Neural progenitor cell (in vitro differentiated cells): ENCODE measurements at regions not wholly inside any gene's neighbourhood (a gene's known extent, or its start where the extent isn't known, plus 50 kb on each side); places are given as distances from the start of the nearest gene placed in this dataset.
A peak's percentile ranks its signal among the peaks of the same experiment; 100 is the strongest.

ENCODE experiments used
- DNase-seq: peaks from one replicate; pipeline ENCODE4 v3.0.0-alpha.2; 2016; ENCODE audit warnings: low spot score
- H2AFZ ChIP-seq: fragments of 200-600 bp; sonication (generic); replicated peaks from 2 replicates; pipeline ENCODE4 v1.6.1; 2016; ENCODE audit warnings: antibody characterized with exemption
- H3F3A ChIP-seq: fragments of 200-600 bp; sonication (generic); 2 replicates; pipeline ENCODE4 v1.6.1; 2016; ENCODE audit warnings: antibody characterized with exemption, low read depth
- H3K27ac ChIP-seq: fragments of 200-600 bp; sonication (generic); 2 replicates; pipeline ENCODE4 v1.5.1; 2016; ENCODE audit warnings: mild to moderate bottlenecking
- H3K27me3 ChIP-seq: fragments of 200-600 bp; sonication (generic); 2 replicates; pipeline ENCODE4 v1.6.1; 2016; ENCODE audit warnings: mild to moderate bottlenecking, moderate library complexity
- H3K36me3 ChIP-seq: fragments of 200-600 bp; sonication (generic); 2 replicates; pipeline ENCODE4 v1.5.1; 2016
- H3K4me1 ChIP-seq: fragments of 200-600 bp; sonication (generic); 2 replicates; pipeline ENCODE4 v1.6.1; 2016; ENCODE audit warnings: mixed run types
- H3K4me2 ChIP-seq: fragments of 200-600 bp; sonication (generic); 2 replicates; pipeline ENCODE4 v1.6.1; 2016
- H3K4me3 ChIP-seq: fragments of 200-600 bp; sonication (generic); 2 replicates; pipeline ENCODE4 v1.5.1; 2016
- H3K79me2 ChIP-seq: fragments of 200-600 bp; sonication (generic); 2 replicates; pipeline ENCODE4 v1.6.1; 2016; ENCODE audit warnings: low read depth
- H3K9ac ChIP-seq: fragments of 200-600 bp; sonication (generic); 2 replicates; pipeline ENCODE4 v1.6.1; 2016
- H3K9me3 ChIP-seq: fragments of 200-600 bp; sonication (generic); 2 replicates; pipeline ENCODE4 v1.5.1; 2016; ENCODE audit warnings: low read depth
- H4K20me1 ChIP-seq: fragments of 200-600 bp; sonication (generic); 2 replicates; pipeline ENCODE4 v1.6.1; 2016; ENCODE audit warnings: low read depth
- H3K27ac Mint-ChIP-seq: 3 replicates; pipeline ENCODE4 v1.8.0; 2021; ENCODE audit warnings: mixed read lengths
- H3K27me3 Mint-ChIP-seq: 2 replicates; pipeline ENCODE4 v1.8.0; 2022; ENCODE audit warnings: low read depth, mild to moderate bottlenecking, inconsistent platforms, moderate library complexity, mixed read lengths; ENCODE audit not compliant: insufficient read depth
- H3K36me3 Mint-ChIP-seq: 3 replicates; pipeline ENCODE4 v1.8.0; 2021; ENCODE audit warnings: mixed read lengths
- H3K4me1 Mint-ChIP-seq: 3 replicates; pipeline ENCODE4 v1.8.0; 2021; ENCODE audit warnings: mixed read lengths
- H3K4me3 Mint-ChIP-seq: 3 replicates; pipeline ENCODE4 v1.8.0; 2021; ENCODE audit warnings: mild to moderate bottlenecking, moderate library complexity, mixed read lengths
- H3K9me3 Mint-ChIP-seq: 3 replicates; pipeline ENCODE4 v1.8.0; 2020; ENCODE audit warnings: mixed read lengths
- CTCF ChIP-seq: fragments of 200-600 bp; sonication (generic); IDR thresholded peaks from 2 replicates; pipeline ENCODE4 v1.5.1; 2017; ENCODE audit warnings: antibody characterized with exemption, mild to moderate bottlenecking
- EZH2 ChIP-seq: fragments of 200-600 bp; sonication (generic); IDR thresholded peaks from 2 replicates; pipeline ENCODE4 v1.6.1; 2017; ENCODE audit warnings: antibody characterized with exemption, mild to moderate bottlenecking, moderate library complexity
- EZH2phosphoT487 ChIP-seq: fragments of 200-600 bp; sonication (generic); IDR thresholded peaks from 2 replicates; pipeline ENCODE4 v1.6.1; 2017; ENCODE audit warnings: antibody characterized with exemption

DNA sequence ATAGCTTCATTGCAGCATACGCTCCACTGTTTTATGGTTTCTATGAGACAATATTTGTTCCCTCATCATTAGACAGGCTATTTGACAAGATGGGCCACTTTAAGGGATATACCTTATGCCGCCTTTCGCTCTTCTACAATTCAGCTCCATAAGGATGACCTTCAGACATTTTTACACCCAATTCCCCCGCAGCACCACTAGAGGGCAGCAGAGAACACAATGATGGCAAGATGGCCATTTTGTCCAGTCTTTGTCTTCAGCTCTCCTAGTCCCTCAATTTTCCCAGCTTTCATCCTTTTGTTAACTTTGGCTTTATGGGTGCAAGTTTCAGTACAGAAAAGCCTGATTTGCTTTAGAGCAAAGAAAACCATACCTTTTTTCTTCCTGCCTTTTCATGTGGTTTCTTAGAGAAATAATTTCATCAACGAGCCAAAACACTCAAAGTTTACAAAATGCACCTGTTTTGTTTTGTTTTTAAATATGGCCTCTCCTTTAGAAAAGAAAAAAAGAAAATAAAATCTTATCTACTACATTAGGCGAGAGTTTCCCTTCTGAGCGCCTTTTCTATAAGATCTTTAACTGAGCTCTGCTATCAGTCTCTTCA, 355.3 kb downstream of the TOX3 start:
- no peaks in the 10 kb centered on the region for H3K9me3 ChIP-seq
- no peak overlapping the region for H2AFZ ChIP-seq
- Mint-ChIP-seq H3K4me3 (no peak overlapping the region), H3K36me3 (no peaks in the 10 kb centered on the region), H3K27ac (peak overlapping the region; percentile 79), H3K27me3 (peaks cover 6% of the 10 kb centered on the region), H3K4me1 (peaks cover 9% of the 10 kb centered on the region), H3K9me3 (peaks cover 4% of the 10 kb centered on the region)
- peak overlapping the region; percentile 20 for H3K4me2 ChIP-seq
- no peak overlapping the region for H3K9ac ChIP-seq
- TF ChIP-seq CTCF (peak; percentile 98), EZH2 (no peak)
- H4K20me1 ChIP-seq: no peaks in the 10 kb centered on the region
- H3F3A ChIP-seq: peaks cover 7% of the 10 kb centered on the region
- H3K36me3 ChIP-seq: no peaks in the 10 kb centered on the region
- DNase-seq: peak; percentile 84
- H3K79me2 ChIP-seq: no peaks in the 10 kb centered on the region
- no peak overlapping the region for H3K4me3 ChIP-seq
- H3K27me3 ChIP-seq: no peaks in the 10 kb centered on the region
- H3K4me1 ChIP-seq: peaks cover 10% of the 10 kb centered on the region
- H3K27ac ChIP-seq: peak overlapping the region; percentile 73

DNA sequence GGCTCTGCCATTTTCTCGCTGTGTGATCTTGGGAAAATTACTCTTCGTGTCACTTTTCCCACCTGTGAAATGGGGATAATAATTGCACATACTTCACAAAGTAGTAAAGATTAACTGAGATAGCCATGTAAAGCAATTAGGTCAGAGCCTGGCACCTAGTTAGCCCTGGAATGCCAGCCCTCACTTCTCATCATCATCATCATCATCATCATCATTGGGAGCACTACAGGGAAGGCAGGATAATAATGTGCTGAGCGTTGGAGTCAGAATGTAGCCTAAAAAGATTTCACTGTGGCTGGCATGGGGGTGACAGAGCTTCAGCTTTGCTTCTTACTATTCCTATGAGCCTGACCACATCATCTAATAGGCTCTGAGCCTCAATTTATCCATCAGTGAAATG, 362.6 kb downstream of the TOX3 start:
- H3K4me2 ChIP-seq: no peak overlapping the region
- no peak overlapping the region for H2AFZ ChIP-seq
- no peaks in the 10 kb centered on the region for H3K9me3 ChIP-seq
- no peak overlapping the region for H3K4me3 ChIP-seq
- no peaks in the 10 kb centered on the region for H3F3A ChIP-seq
- no peak overlapping the region for H3K9ac ChIP-seq
- H3K36me3 Mint-ChIP-seq: no peaks in the 10 kb centered on the region
- no peak overlapping the region for H3K27ac Mint-ChIP-seq
- no peaks in the 10 kb centered on the region for H3K79me2 ChIP-seq
- no peak overlapping the region for H3K4me3 Mint-ChIP-seq
- H3K36me3 ChIP-seq: no peaks in the 10 kb centered on the region
- no peak for DNase-seq
- peaks cover 17% of the 10 kb centered on the region for H3K27me3 Mint-ChIP-seq
- H3K4me1 Mint-ChIP-seq: peaks cover 14% of the 10 kb centered on the region
- H3K27ac ChIP-seq: no peak overlapping the region
- no peaks in the 10 kb centered on the region for H3K27me3 ChIP-seq
- TF ChIP-seq EZH2 (no peak), CTCF (no peak), EZH2phosphoT487 (no peak)
- no peaks in the 10 kb centered on the region for H3K9me3 Mint-ChIP-seq
- no peaks in the 10 kb centered on the region for H4K20me1 ChIP-seq
- no peaks in the 10 kb centered on the region for H3K4me1 ChIP-seq

DNA sequence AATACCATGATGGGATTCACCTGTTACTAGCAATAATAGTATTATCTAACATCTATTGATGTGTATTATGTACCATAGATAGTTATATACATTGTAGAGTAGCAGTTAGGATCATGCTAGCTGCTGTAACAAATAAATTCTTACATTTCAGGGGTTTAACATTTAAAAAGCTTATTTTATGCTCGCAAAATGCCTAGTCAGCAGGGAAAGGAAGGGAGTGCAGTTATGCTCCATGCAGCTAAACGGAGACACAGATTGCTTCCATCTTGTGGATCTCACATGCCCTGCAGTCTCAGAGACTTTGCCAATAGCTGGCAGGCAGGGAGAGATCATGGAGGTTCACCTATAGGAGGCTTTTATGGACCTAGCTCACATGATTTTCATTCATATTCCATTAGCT, 364.1 kb downstream of the TOX3 start:
- Histone ChIP-seq H3K4me2 (no peak overlapping the region), H3K27me3 (no peaks in the 10 kb centered on the region), H3K27ac (no peak overlapping the region), H4K20me1 (no peaks in the 10 kb centered on the region), H3K4me1 (no peaks in the 10 kb centered on the region), H3K4me3 (no peak overlapping the region), H3K9me3 (no peaks in the 10 kb centered on the region), H3F3A (no peaks in the 10 kb centered on the region), H3K36me3 (no peaks in the 10 kb centered on the region), H3K79me2 (no peaks in the 10 kb centered on the region), H3K9ac (no peak overlapping the region), H2AFZ (no peak overlapping the region)
- no peak for TF ChIP-seq EZH2
- TF ChIP-seq CTCF: no peak
- TF ChIP-seq EZH2phosphoT487: no peak
- DNase-seq: no peak
- Mint-ChIP-seq H3K27me3 (peaks cover 15% of the 10 kb centered on the region), H3K4me3 (no peak overlapping the region), H3K36me3 (no peaks in the 10 kb centered on the region), H3K9me3 (no peaks in the 10 kb centered on the region), H3K4me1 (peaks cover 14% of the 10 kb centered on the region), H3K27ac (no peak overlapping the region)
